ENCODE measurements at regions not wholly inside any gene's neighbourhood (a gene's known extent, or its start where the extent isn't known, plus 50 kb on each side); places are given as distances from the start of the nearest gene placed in this dataset.

GRCh38 chr20:61050336-61050890, 201.6 kb upstream of the CDH4 start:
- TF ChIP-seq, protein P1, sequence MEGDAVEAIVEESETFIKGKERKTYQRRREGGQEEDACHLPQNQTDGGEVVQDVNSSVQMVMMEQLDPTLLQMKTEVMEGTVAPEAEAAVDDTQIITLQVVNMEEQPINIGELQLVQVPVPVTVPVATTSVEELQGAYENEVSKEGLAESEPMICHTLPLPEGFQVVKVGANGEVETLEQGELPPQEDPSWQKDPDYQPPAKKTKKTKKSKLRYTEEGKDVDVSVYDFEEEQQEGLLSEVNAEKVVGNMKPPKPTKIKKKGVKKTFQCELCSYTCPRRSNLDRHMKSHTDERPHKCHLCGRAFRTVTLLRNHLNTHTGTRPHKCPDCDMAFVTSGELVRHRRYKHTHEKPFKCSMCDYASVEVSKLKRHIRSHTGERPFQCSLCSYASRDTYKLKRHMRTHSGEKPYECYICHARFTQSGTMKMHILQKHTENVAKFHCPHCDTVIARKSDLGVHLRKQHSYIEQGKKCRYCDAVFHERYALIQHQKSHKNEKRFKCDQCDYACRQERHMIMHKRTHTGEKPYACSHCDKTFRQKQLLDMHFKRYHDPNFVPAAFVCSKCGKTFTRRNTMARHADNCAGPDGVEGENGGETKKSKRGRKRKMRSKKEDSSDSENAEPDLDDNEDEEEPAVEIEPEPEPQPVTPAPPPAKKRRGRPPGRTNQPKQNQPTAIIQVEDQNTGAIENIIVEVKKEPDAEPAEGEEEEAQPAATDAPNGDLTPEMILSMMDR (IDR thresholded peaks at IDR 0.05): no peak
- TF ChIP-seq, protein P2, sequence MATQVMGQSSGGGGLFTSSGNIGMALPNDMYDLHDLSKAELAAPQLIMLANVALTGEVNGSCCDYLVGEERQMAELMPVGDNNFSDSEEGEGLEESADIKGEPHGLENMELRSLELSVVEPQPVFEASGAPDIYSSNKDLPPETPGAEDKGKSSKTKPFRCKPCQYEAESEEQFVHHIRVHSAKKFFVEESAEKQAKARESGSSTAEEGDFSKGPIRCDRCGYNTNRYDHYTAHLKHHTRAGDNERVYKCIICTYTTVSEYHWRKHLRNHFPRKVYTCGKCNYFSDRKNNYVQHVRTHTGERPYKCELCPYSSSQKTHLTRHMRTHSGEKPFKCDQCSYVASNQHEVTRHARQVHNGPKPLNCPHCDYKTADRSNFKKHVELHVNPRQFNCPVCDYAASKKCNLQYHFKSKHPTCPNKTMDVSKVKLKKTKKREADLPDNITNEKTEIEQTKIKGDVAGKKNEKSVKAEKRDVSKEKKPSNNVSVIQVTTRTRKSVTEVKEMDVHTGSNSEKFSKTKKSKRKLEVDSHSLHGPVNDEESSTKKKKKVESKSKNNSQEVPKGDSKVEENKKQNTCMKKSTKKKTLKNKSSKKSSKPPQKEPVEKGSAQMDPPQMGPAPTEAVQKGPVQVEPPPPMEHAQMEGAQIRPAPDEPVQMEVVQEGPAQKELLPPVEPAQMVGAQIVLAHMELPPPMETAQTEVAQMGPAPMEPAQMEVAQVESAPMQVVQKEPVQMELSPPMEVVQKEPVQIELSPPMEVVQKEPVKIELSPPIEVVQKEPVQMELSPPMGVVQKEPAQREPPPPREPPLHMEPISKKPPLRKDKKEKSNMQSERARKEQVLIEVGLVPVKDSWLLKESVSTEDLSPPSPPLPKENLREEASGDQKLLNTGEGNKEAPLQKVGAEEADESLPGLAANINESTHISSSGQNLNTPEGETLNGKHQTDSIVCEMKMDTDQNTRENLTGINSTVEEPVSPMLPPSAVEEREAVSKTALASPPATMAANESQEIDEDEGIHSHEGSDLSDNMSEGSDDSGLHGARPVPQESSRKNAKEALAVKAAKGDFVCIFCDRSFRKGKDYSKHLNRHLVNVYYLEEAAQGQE (IDR thresholded peaks at IDR 0.05; ENCODE audit: insufficient read depth in 1 of 2, low read depth in 2 of 2, low read length in 1 of 2): no peak
- TF ChIP-seq SIN3A (IDR thresholded peaks at IDR 0.05; ENCODE audit: borderline replicate concordance, insufficient read depth, low read depth, low read length) (no peak), POLR2AphosphoS5 (IDR thresholded peaks at IDR 0.05; ENCODE audit: low read depth, low read length) (no peak), TCF7L2 (IDR thresholded peaks at IDR 0.05; ENCODE audit: low read depth, low read length) (no peak)

All from Panc1 (cell line).